ENCODE measurements at regions not wholly inside any gene's neighbourhood (a gene's known extent, or its start where the extent isn't known, plus 50 kb on each side); places are given as distances from the start of the nearest gene placed in this dataset.

- TF ChIP-seq EZH2 (IDR thresholded peaks at IDR 0.05; ENCODE audit: insufficient read depth, poor library complexity, severe bottlenecking) (no peak), EZH2phosphoT487 (IDR thresholded peaks at IDR 0.05; ENCODE audit: insufficient read depth, low read depth) (no peak)
These were observed 57.4 kb upstream of the CAMK1G start for GRCh38 chr1:209526137-209526536.
